GM12874 (cell line): ENCODE measurements at regions not wholly inside any gene's neighbourhood (a gene's known extent, or its start where the extent isn't known, plus 50 kb on each side); places are given as distances from the start of the nearest gene placed in this dataset.

Source experiments
- TF ChIP-seq, protein P1 (sequence below): IDR thresholded peaks from 2 replicates; pipeline ENCODE4 v1.5.1; 2011; ENCODE audit warnings: low read depth, mild to moderate bottlenecking, control low read depth, low read length, moderate library complexity; ENCODE audit not compliant: insufficient read depth

DNA sequence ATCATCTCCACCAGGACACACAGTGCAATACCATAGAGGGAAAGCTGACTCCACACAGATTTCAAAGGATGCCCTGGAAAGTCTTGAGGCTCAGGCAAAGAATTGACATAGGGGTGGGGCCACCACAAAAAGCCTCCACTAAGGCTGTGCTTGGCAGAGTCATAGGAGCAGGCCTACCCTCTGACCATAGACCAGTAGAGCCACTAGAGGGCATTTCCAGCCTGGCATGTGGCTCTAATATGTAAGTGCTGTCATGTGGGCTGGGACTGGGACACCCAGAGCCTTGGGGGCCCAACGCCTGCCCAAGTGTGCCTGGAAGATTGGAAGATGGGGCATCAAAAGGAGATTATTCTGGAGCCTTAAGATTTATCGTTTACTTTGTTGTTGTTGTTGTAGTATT lies 726.0 kb downstream of the DNAH5 start:
- TF ChIP-seq, protein P1, sequence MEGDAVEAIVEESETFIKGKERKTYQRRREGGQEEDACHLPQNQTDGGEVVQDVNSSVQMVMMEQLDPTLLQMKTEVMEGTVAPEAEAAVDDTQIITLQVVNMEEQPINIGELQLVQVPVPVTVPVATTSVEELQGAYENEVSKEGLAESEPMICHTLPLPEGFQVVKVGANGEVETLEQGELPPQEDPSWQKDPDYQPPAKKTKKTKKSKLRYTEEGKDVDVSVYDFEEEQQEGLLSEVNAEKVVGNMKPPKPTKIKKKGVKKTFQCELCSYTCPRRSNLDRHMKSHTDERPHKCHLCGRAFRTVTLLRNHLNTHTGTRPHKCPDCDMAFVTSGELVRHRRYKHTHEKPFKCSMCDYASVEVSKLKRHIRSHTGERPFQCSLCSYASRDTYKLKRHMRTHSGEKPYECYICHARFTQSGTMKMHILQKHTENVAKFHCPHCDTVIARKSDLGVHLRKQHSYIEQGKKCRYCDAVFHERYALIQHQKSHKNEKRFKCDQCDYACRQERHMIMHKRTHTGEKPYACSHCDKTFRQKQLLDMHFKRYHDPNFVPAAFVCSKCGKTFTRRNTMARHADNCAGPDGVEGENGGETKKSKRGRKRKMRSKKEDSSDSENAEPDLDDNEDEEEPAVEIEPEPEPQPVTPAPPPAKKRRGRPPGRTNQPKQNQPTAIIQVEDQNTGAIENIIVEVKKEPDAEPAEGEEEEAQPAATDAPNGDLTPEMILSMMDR: 0 out of 2 replicates have a peak, but pooled peaks have one; percentile 11

- TF ChIP-seq, protein P1: no peak
These were observed 726.9 kb downstream of the DNAH5 start for GRCh38 chr5:13217636-13218035.

DNA sequence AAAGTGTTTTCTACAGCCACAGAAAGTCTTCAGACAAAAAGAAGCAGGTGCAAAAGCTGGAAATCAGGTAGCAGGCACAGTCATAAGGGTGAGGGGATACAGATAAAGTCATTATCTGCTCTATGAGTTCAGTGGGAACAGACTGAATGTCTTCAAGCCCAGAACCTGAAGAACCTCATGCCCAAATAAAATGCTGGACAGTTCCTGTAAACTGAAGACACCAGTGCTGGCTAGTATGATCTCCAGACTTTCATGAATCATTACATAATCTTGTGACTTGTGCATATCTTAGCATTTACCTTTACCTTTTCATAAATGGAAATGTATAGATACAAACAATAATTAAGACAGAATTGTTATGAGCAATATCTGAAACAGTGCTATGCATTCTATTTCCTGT lies 728.7 kb downstream of the DNAH5 start:
- TF ChIP-seq, protein P1: no peak

GRCh38 chr5:13215370-13215769 lies 729.1 kb downstream of the DNAH5 start:
- TF ChIP-seq, protein P1: no peak

GRCh38 chr5:13214182-13214581 lies 730.3 kb downstream of the DNAH5 start:
- TF ChIP-seq, protein P1: no peak

DNA sequence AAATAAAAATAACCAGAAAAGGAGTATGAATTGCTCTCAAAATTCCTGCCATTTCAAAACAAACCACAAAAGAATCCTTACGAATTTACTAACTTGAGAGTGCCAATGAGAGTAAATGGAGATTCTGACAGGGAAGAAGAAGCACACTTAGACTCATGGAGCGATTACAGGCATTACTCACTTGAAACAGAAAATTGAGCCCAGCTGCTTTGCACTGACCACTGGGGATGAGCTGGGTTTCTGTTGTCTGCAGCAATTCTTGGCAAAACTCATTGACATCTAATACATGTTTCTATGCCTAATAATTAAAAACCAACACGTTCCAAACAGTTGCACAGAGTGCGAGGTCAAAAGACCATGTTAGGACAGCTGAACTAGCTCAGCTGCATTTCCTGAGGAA lies 731.6 kb downstream of the DNAH5 start:
- TF ChIP-seq, protein P1: no peak

- TF ChIP-seq, protein P1: no peak
These were observed 733.4 kb downstream of the DNAH5 start for GRCh38 chr5:13211064-13211463.

- TF ChIP-seq, protein P1: no peak
These were observed 737.4 kb downstream of the DNAH5 start for GRCh38 chr5:13207112-13207511.
